K562 (cell line): ENCODE measurements at regions not wholly inside any gene's neighbourhood (a gene's known extent, or its start where the extent isn't known, plus 50 kb on each side); places are given as distances from the start of the nearest gene placed in this dataset.

Experiments
- ATAC-seq: fragments of 200-7000 bp; cut with Tn5 transposase; 3 replicates; pipeline ENCODE4 v1.9.1; 2020; ENCODE audit warnings: moderate library complexity
- BruUV-seq: library from RNA; stranded (reverse); fragments of 400-500 nt; replicated peaks from 2 replicates; lab custom pipeline; 2021; lab: Mats Ljungman, UMichigan
- CTCF ChIA-PET: fragments of 300-600 bp; formaldehyde crosslinking; extraction: SDS; loops from one replicate; lab custom pipeline; 2021; ENCODE audit warnings: low intra/inter-chr PET ratio; lab: Yijun Ruan, JAX
- POLR2A ChIA-PET: fragments of 300-600, 350-650 bp; sonication (Branson Sonifier 250); formaldehyde crosslinking; extraction: SDS; loops from one replicate; lab custom pipeline; 2021; ENCODE audit warnings: antibody characterized with exemption, inconsistent platforms; lab: Yijun Ruan, JAX
- DNase-seq, 4 experiments: peaks; one replicate each; pipeline versions ENCODE4 v3.0.0 to v3.0.0-alpha.2; 2011 to 2018; ENCODE audit warnings: low spot score in 3 of 4, mixed read lengths in 3 of 4; ENCODE audit errors: extremely low read depth in 1 of 4
- FAIRE-seq: peaks from 2 replicates; lab custom pipeline; 2011; peaks lifted over from hg19 to GRCh38; lab: Jason Lieb, UNC
- H2AFZ ChIP-seq: 2 replicates; pipeline ENCODE4 v1.6.0; 2011; ENCODE audit warnings: low read depth, low read length, control low read depth, inconsistent platforms
- H3K27ac ChIP-seq: fragments of 200-600 bp; 3 replicates; pipeline ENCODE4 v1.8.0; 2011; ENCODE audit warnings: low read depth, mild to moderate bottlenecking, control low read depth, inconsistent platforms, low read length, moderate library complexity, mixed read lengths; ENCODE audit errors: extremely low read depth
- H3K27me3 ChIP-seq, 2 experiments: fragments of 300-600 bp in 1 of 2; 2 replicates in 1 of 2; 3 replicates in 1 of 2; pipeline versions ENCODE4 v1.6.0 to v1.8.0; 2011; ENCODE audit warnings: inconsistent platforms in 2 of 2, low read length in 2 of 2, mild to moderate bottlenecking in 1 of 2, mixed read lengths in 1 of 2, moderate library complexity in 1 of 2; ENCODE audit not compliant: control insufficient read depth in 2 of 2, insufficient read depth in 2 of 2
- H3K36me3 ChIP-seq: fragments of 300-600 bp; 3 replicates; pipeline ENCODE4 v1.8.0; 2011; ENCODE audit warnings: mild to moderate bottlenecking, low read length, inconsistent platforms; ENCODE audit not compliant: control insufficient read depth, insufficient read depth
- H3K4me1 ChIP-seq, 2 experiments: fragments of 200-600 bp in 1 of 2; replicated peaks in 1 of 2; 2 replicates in 1 of 2; 3 replicates in 1 of 2; pipeline versions ENCODE4 v1.5.1 to v1.8.0; 2011; ENCODE audit warnings: inconsistent platforms in 2 of 2, low read length in 2 of 2, mild to moderate bottlenecking in 1 of 2, mixed read lengths in 1 of 2, moderate library complexity in 1 of 2; ENCODE audit not compliant: control insufficient read depth in 2 of 2, insufficient read depth in 2 of 2
- H3K4me2 ChIP-seq: 2 replicates; pipeline ENCODE4 v1.6.1; 2011; ENCODE audit warnings: low read length, control low read depth, inconsistent platforms, mixed read lengths; ENCODE audit not compliant: insufficient read depth
- H3K4me3 ChIP-seq: fragments of 200-600 bp; sonication (generic), shearing (Covaris generic); 2 replicates; pipeline ENCODE4 v1.5.1; 2016; ENCODE audit warnings: control low read depth, inconsistent platforms
- H3K79me2 ChIP-seq: fragments of 200-600 bp; 3 replicates; pipeline ENCODE4 v1.8.0; 2011; ENCODE audit warnings: low read length, inconsistent platforms; ENCODE audit not compliant: control insufficient read depth, insufficient read depth
- H3K9ac ChIP-seq, 2 experiments: 2 replicates each; pipeline versions ENCODE4 v1.6.0 to v1.6.1; 2011; ENCODE audit warnings: low read depth in 2 of 2, low read length in 2 of 2, control low read depth in 1 of 2, inconsistent platforms in 1 of 2, mild to moderate bottlenecking in 1 of 2, mixed read lengths in 1 of 2; ENCODE audit not compliant: insufficient read depth in 1 of 2
- H3K9me1 ChIP-seq: one replicate; pipeline ENCODE4 v1.6.0; 2011; ENCODE audit warnings: inconsistent platforms, mild to moderate bottlenecking, low read length, moderate library complexity; ENCODE audit not compliant: control insufficient read depth, insufficient read depth
- H3K9me3 ChIP-seq: replicated peaks from 2 replicates; pipeline ENCODE4 v1.5.1; 2011; ENCODE audit warnings: low read depth, low read length, inconsistent platforms; ENCODE audit not compliant: control insufficient read depth, insufficient read depth
- H4K20me1 ChIP-seq: replicated peaks from 2 replicates; pipeline ENCODE4 v1.6.1; 2011; ENCODE audit warnings: low read length, inconsistent platforms, mixed read lengths; ENCODE audit not compliant: control insufficient read depth, insufficient read depth
- NRF1 ChIP-seq, 2 experiments: fragments of 450-650 bp; IDR thresholded peaks in 1 of 2; conservative IDR thresholded peaks in 1 of 2; 2 replicates each; pipeline ENCODE4 v1.6.1; 2014; ENCODE audit warnings: mild to moderate bottlenecking in 2 of 2
- REST ChIP-seq, 2 experiments: fragments of 450-650 bp; formaldehyde crosslinking in 1 of 2; IDR thresholded peaks; 2 replicates each; pipeline versions ENCODE4 v1.4.0 to v1.6.1; 2014 to 2020; ENCODE audit warnings: mild to moderate bottlenecking in 2 of 2, borderline replicate concordance in 1 of 2, low read depth in 1 of 2
- SRSF9 ChIP-seq: fragments of 200-400 bp; formaldehyde crosslinking; IDR thresholded peaks from 2 replicates; pipeline ENCODE4 v1.6.1; 2017; ENCODE audit warnings: low read depth, low read length, borderline replicate concordance
- ZNF12 ChIP-seq: sonication (generic); formaldehyde crosslinking; IDR thresholded peaks from 2 replicates; pipeline ENCODE4 v1.4.0; 2020; ENCODE audit warnings: mild to moderate bottlenecking, missing genetic modification reagents
- ZNF175 ChIP-seq: fragments of 200-800 bp; sonication (Bioruptor generic); IDR thresholded peaks from 2 replicates; pipeline ENCODE4 v1.6.1; 2016; ENCODE audit warnings: low read depth, mild to moderate bottlenecking, missing genetic modification characterization, missing compliant biosample characterization
- WGBS: fragments of 100-300 bp; shearing (Covaris generic); methylation state at CpG from one replicate; pipeline ENCODE4 v1.1.6; 2016; ENCODE audit warnings: low coverage, mixed read lengths; ENCODE audit not compliant: insufficient coverage; ENCODE audit errors: missing lambda C conversion rate; 5-methylcytosine and 5-hydroxymethylcytosine counted together
- in situ Hi-C: fragments of 300-500 bp; cut with MboI; formaldehyde crosslinking; loops from 4 replicates; pipeline ENCODE4 v1.15.0; 2018; ENCODE audit warnings: inconsistent platforms, mixed read lengths
- intact Hi-C: fragments of 100-400 bp; cut with micrococcal nuclease; formaldehyde crosslinking; loops from 2 replicates; pipeline ENCODE4 v1.14.2; 2022

- ATAC-seq (no peak), DNase-seq (no peak), FAIRE-seq (no peak)
- no peaks in the 10 kb centered on the region for H3K4me1 ChIP-seq
- CTCF ChIA-PET = no interaction called here
- no TSS peak for BruUV-seq
- no peak overlapping the region for H2AFZ ChIP-seq
- WGBS = 0% methylated on average over 3 of the region's 3 CpGs
- no peaks in the 10 kb centered on the region for H3K27me3 ChIP-seq
- TF ChIP-seq SRSF9 (no peak), NRF1 (conservative IDR thresholded peaks at IDR 0.05 in 1 of 2, IDR thresholded peaks at IDR 0.05 in 1 of 2) (no peak)
- H3K4me2 ChIP-seq = no peak overlapping the region
- H4K20me1 ChIP-seq = no peaks in the 10 kb centered on the region
- H3K79me2 ChIP-seq = no peaks in the 10 kb centered on the region
- no peaks in the 10 kb centered on the region for H3K9me1 ChIP-seq
- no peaks in the 10 kb centered on the region for H3K9me3 ChIP-seq
- POLR2A ChIA-PET = no interaction called here
- no peak overlapping the region for H3K27ac ChIP-seq
- in situ Hi-C loops (no loop called here), intact Hi-C loops (no loop called here)
- no peaks in the 10 kb centered on the region for H3K36me3 ChIP-seq
- no peak overlapping the region for H3K9ac ChIP-seq
- H3K4me3 ChIP-seq = no peak overlapping the region
Measured at GRCh38 chr4:188941524-188942119, 802.4 kb downstream of the TRIML1 start.

- Histone ChIP-seq H3K79me2 (no peaks in the 10 kb centered on the region), H3K4me2 (no peak overlapping the region), H4K20me1 (no peaks in the 10 kb centered on the region), H3K4me1 (no peaks in the 10 kb centered on the region), H3K9me1 (no peaks in the 10 kb centered on the region), H3K9me3 (no peaks in the 10 kb centered on the region), H3K36me3 (no peaks in the 10 kb centered on the region), H3K27me3 (no peaks in the 10 kb centered on the region), H3K4me3 (no peak overlapping the region), H3K9ac (no peak overlapping the region), H2AFZ (no peak overlapping the region), H3K27ac (no peak overlapping the region)
- ATAC-seq (no peak), FAIRE-seq (no peak), DNase-seq (no peak)
- ChIA-PET POLR2A (no interaction called here), CTCF (no interaction called here)
- in situ Hi-C loops = no loop called here
- intact Hi-C loops = no loop called here
- BruUV-seq = no TSS peak
- 0% methylated on average over 3 of the region's 3 CpGs for WGBS
- TF ChIP-seq ZNF175 (CRISPR knock-in tag) (no peak), REST (IDR thresholded peaks at IDR 0.05; ENCODE audit: borderline replicate concordance) (no peak), REST (CRISPR knock-in tag; IDR thresholded peaks at IDR 0.05; ENCODE audit: low read depth) (no peak), ZNF12 (no peak)
Measured at GRCh38 chr4:188942606-188943005, 803.4 kb downstream of the TRIML1 start.
